ENCODE measurements at regions not wholly inside any gene's neighbourhood (a gene's known extent, or its start where the extent isn't known, plus 50 kb on each side); places are given as distances from the start of the nearest gene placed in this dataset.

GRCh38 chr12:67420506-67420905 lies 151.3 kb downstream of the CAND1 start:
- TF ChIP-seq, protein P1, sequence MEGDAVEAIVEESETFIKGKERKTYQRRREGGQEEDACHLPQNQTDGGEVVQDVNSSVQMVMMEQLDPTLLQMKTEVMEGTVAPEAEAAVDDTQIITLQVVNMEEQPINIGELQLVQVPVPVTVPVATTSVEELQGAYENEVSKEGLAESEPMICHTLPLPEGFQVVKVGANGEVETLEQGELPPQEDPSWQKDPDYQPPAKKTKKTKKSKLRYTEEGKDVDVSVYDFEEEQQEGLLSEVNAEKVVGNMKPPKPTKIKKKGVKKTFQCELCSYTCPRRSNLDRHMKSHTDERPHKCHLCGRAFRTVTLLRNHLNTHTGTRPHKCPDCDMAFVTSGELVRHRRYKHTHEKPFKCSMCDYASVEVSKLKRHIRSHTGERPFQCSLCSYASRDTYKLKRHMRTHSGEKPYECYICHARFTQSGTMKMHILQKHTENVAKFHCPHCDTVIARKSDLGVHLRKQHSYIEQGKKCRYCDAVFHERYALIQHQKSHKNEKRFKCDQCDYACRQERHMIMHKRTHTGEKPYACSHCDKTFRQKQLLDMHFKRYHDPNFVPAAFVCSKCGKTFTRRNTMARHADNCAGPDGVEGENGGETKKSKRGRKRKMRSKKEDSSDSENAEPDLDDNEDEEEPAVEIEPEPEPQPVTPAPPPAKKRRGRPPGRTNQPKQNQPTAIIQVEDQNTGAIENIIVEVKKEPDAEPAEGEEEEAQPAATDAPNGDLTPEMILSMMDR (conservative IDR thresholded peaks at IDR 0.05 in 1 of 2, IDR thresholded peaks at IDR 0.05 in 1 of 2; ENCODE audit: extremely low read depth in 1 of 2, insufficient read depth in 1 of 2, low read depth in 1 of 2, low read length in 2 of 2) = no peak
- no peak for TF ChIP-seq EZH2 (IDR thresholded peaks at IDR 0.05; ENCODE audit: borderline replicate concordance, low read length)
